ENCODE measurements at regions not wholly inside any gene's neighbourhood (a gene's known extent, or its start where the extent isn't known, plus 50 kb on each side); places are given as distances from the start of the nearest gene placed in this dataset.
"Not testable (repeated sequence)": the region's sequence is repeated elsewhere in the genome, so short reads cannot be mapped to it uniquely, and the experiment has no call there.

DNA sequence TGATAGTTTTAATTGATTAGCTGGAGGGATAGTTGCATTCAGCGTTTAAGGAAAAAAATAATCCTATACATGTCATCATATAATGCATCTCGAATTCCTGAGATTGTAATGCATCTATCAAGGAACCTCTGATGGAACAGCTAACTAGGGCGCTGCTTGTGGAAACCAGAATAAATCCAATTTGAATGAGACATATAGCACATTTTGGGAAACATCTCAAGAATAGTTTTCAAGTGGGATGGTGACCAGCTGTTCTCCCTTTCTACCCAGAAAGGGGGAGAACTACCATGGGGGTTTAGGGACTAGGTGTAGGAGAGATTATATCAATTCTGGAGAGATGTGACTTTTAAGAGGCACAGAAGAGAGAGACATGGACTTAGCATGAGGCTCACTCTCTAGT is 319.3 kb upstream of the BRINP1 start:
- Histone ChIP-seq H3K27me3 (ENCODE audit: control insufficient read depth, insufficient read depth, low read length) (no peaks in the 10 kb centered on the region), H3K36me3 (ENCODE audit: control insufficient read depth, insufficient read depth, low read length) (no peaks in the 10 kb centered on the region), H3K4me3 (ENCODE audit: low read depth, low read length) (no peak overlapping the region), H3K27ac (ENCODE audit: low read depth, low read length) (no peak overlapping the region), H3K4me1 (ENCODE audit: control insufficient read depth, insufficient read depth, low read length) (no peaks in the 10 kb centered on the region), H3K9me3 (ENCODE audit: control insufficient read depth, insufficient read depth, low read length) (no peaks in the 10 kb centered on the region)
- DNase-seq (ENCODE audit: low read depth in 4 of 6, low spot score in 6 of 6) = no peak
- 100% methylated on average over 1 of the region's 3 CpGs for WGBS (ENCODE audit: insufficient coverage)

DNA sequence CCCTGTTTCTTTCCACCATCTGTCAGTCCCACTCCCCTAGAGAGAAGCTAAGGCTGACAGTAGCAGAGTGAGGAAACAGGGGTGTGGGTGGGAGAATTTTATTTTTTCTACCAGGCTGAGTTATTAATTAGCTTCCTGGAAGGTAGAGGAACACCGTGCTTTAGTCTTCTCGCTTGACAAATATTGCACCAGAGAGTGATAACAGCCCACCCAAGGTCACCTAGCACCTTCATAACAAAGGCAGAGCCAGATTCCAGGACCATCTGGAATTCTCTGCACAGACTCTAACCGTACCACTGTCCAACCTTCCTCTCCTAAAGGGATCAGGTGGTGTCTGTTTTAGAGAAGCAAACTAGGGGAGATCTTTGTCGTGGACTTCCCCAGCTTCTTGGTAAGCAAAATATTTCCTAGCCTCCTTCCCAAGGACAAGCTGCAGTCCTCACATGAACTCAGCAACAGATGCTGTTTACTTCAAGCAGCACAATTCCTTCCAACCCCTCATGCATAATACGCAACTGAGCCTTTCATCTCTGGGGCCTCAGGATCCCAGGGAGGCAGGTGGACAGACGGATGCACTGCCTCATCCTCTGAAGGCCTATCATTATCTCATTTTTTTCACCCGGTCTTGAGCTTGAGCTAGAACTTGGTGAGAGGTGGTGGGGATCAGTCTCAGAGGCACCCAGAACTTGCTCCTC is 308.7 kb upstream of the BRINP1 start:
- H3K9me3 ChIP-seq (ENCODE audit: control insufficient read depth, insufficient read depth, low read length) = no peaks in the 10 kb centered on the region
- 84% methylated on average over 4 of the region's 7 CpGs for WGBS (ENCODE audit: insufficient coverage)
- H3K36me3 ChIP-seq (ENCODE audit: control insufficient read depth, insufficient read depth, low read length) = no peaks in the 10 kb centered on the region
- H3K27me3 ChIP-seq (ENCODE audit: control insufficient read depth, insufficient read depth, low read length) = no peaks in the 10 kb centered on the region
- no peak overlapping the region for H3K27ac ChIP-seq (ENCODE audit: low read depth, low read length)
- H3K4me1 ChIP-seq (ENCODE audit: control insufficient read depth, insufficient read depth, low read length) = no peaks in the 10 kb centered on the region
- no peak overlapping the region for H3K4me3 ChIP-seq (ENCODE audit: low read depth, low read length)
- DNase-seq (ENCODE audit: low read depth in 4 of 6, low spot score in 6 of 6) = no peak

DNA sequence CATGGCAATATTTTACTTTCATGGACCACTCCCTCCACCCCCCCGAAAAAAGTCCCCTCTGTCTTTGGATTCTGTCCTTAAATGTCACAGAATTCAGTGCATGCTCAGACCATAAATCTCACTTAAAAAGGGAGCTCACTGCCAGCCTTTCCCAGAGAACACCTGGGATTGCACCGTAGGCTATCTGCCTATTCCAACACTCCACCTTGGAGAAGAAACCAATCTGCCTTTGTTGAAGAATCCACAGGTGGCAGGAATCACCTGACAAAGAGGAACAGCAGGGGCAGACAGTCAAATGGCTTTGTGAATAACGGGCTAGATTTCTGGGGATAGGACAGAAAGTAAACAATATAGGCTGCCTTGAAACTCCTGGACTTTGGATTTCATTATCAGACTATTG is 306.7 kb upstream of the BRINP1 start:
- H3K27me3 ChIP-seq (ENCODE audit: control insufficient read depth, insufficient read depth, low read length) = no peaks in the 10 kb centered on the region
- 55% methylated on average over 2 of the region's 3 CpGs for WGBS (ENCODE audit: insufficient coverage)
- no peaks in the 10 kb centered on the region for H3K9me3 ChIP-seq (ENCODE audit: control insufficient read depth, insufficient read depth, low read length)
- no peaks in the 10 kb centered on the region for H3K36me3 ChIP-seq (ENCODE audit: control insufficient read depth, insufficient read depth, low read length)
- H3K4me1 ChIP-seq (ENCODE audit: control insufficient read depth, insufficient read depth, low read length) = no peaks in the 10 kb centered on the region
- no peak overlapping the region for H3K4me3 ChIP-seq (ENCODE audit: low read depth, low read length)
- DNase-seq (ENCODE audit: low read depth in 4 of 6, low spot score in 6 of 6) = no peak
- H3K27ac ChIP-seq (ENCODE audit: low read depth, low read length) = no peak overlapping the region

- not testable (repeated sequence) for H3K27me3 ChIP-seq (ENCODE audit: control insufficient read depth, insufficient read depth, low read length); DNase-seq (ENCODE audit: low read depth in 4 of 6, low spot score in 6 of 6); H3K36me3 ChIP-seq (ENCODE audit: control insufficient read depth, insufficient read depth, low read length); H3K9me3 ChIP-seq (ENCODE audit: control insufficient read depth, insufficient read depth, low read length); H3K4me1 ChIP-seq (ENCODE audit: control insufficient read depth, insufficient read depth, low read length); H3K27ac ChIP-seq (ENCODE audit: low read depth, low read length); H3K4me3 ChIP-seq (ENCODE audit: low read depth, low read length)
- 71% methylated on average over 1 of the region's 4 CpGs for WGBS (ENCODE audit: insufficient coverage)
Measured at GRCh38 chr9:119672763-119673162, 303.5 kb upstream of the BRINP1 start.

- H3K27ac ChIP-seq (ENCODE audit: low read depth, low read length) = no peak overlapping the region
- 92% methylated on average over 1 of the region's 2 CpGs for WGBS (ENCODE audit: insufficient coverage)
Measured at GRCh38 chr9:119667916-119668315, 298.7 kb upstream of the BRINP1 start.

GRCh38 chr9:119667163-119667562 is 297.9 kb upstream of the BRINP1 start:
- H3K4me1 ChIP-seq (ENCODE audit: control insufficient read depth, insufficient read depth, low read length) = no peaks in the 10 kb centered on the region
- H3K36me3 ChIP-seq (ENCODE audit: control insufficient read depth, insufficient read depth, low read length) = no peaks in the 10 kb centered on the region
- no peak overlapping the region for H3K4me3 ChIP-seq (ENCODE audit: low read depth, low read length)
- no peak overlapping the region for H3K27ac ChIP-seq (ENCODE audit: low read depth, low read length)
- no peak for DNase-seq (ENCODE audit: low read depth in 4 of 6, low spot score in 6 of 6)
- H3K9me3 ChIP-seq (ENCODE audit: control insufficient read depth, insufficient read depth, low read length) = no peaks in the 10 kb centered on the region
- no CpG with 5 or more reads among the region's 2 CpGs for WGBS (ENCODE audit: insufficient coverage)
- no peaks in the 10 kb centered on the region for H3K27me3 ChIP-seq (ENCODE audit: control insufficient read depth, insufficient read depth, low read length)

More at GRCh38 chr9:119667916-119668315, 298.7 kb upstream of the BRINP1 start:
- Histone ChIP-seq H3K27me3 (ENCODE audit: control insufficient read depth, insufficient read depth, low read length) (no peaks in the 10 kb centered on the region), H3K36me3 (ENCODE audit: control insufficient read depth, insufficient read depth, low read length) (no peaks in the 10 kb centered on the region), H3K9me3 (ENCODE audit: control insufficient read depth, insufficient read depth, low read length) (no peaks in the 10 kb centered on the region), H3K4me3 (ENCODE audit: low read depth, low read length) (no peak overlapping the region), H3K4me1 (ENCODE audit: control insufficient read depth, insufficient read depth, low read length) (no peaks in the 10 kb centered on the region)
- DNase-seq (ENCODE audit: low read depth in 4 of 6, low spot score in 6 of 6) = no peak

DNA sequence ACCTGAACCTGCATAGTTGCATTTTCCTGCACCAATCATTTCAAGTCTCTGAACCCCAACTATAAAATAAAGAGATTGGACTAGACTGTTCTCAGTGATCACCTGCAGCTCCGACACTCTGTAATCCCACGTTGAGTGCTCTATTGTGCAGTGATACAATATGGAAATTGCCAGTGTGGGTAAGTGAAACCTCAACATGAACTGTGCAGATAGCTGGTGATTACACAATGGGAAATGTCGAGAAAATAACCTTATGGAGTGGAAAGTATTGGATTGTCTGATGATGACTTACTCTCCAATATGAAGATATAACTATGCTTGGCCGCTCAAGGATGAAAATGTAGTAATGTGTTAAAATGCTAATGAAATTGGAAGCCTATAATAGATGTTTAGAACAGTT is 293.1 kb upstream of the BRINP1 start:
- Histone ChIP-seq H3K36me3 (ENCODE audit: control insufficient read depth, insufficient read depth, low read length) (no peaks in the 10 kb centered on the region), H3K27me3 (ENCODE audit: control insufficient read depth, insufficient read depth, low read length) (no peaks in the 10 kb centered on the region), H3K9me3 (ENCODE audit: control insufficient read depth, insufficient read depth, low read length) (no peaks in the 10 kb centered on the region), H3K4me3 (ENCODE audit: low read depth, low read length) (no peak overlapping the region), H3K4me1 (ENCODE audit: control insufficient read depth, insufficient read depth, low read length) (no peaks in the 10 kb centered on the region), H3K27ac (ENCODE audit: low read depth, low read length) (no peak overlapping the region)
- WGBS (ENCODE audit: insufficient coverage) = 100% methylated on average over 1 of the region's 4 CpGs
- no peak for DNase-seq (ENCODE audit: low read depth in 4 of 6, low spot score in 6 of 6)

- H3K27me3 ChIP-seq (ENCODE audit: control insufficient read depth, insufficient read depth, low read length) = no peaks in the 10 kb centered on the region
- peak in 2 of 6 donors; percentile 31 to 90 for DNase-seq (ENCODE audit: low read depth in 4 of 6, low spot score in 6 of 6)
- WGBS (ENCODE audit: insufficient coverage) = no CpG with 5 or more reads among the region's 5 CpGs
- H3K27ac ChIP-seq (ENCODE audit: low read depth, low read length) = no peak overlapping the region
- H3K9me3 ChIP-seq (ENCODE audit: control insufficient read depth, insufficient read depth, low read length) = no peaks in the 10 kb centered on the region
- H3K4me1 ChIP-seq (ENCODE audit: control insufficient read depth, insufficient read depth, low read length) = no peaks in the 10 kb centered on the region
- H3K4me3 ChIP-seq (ENCODE audit: low read depth, low read length) = no peak overlapping the region
- no peaks in the 10 kb centered on the region for H3K36me3 ChIP-seq (ENCODE audit: control insufficient read depth, insufficient read depth, low read length)
Measured at GRCh38 chr9:119652931-119653330, 283.7 kb upstream of the BRINP1 start.

DNA sequence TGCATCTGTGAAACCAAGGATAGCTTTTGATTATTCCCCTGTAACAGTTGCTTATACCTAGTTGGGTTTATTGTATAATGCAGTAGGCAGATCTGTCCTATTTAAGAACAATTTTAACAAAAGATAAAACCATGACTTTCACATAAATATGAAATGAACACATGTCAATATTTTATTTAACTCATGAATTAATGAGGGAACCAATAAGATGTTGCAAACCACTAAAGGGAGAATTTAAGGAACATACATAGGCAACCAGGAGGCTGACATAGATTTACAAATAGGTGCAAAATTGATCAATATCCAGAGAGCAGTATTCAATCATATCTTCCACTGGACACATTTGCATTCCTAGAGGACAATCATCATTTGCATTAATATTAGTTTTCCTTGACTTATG is 280.0 kb upstream of the BRINP1 start:
- Histone ChIP-seq H3K4me1 (ENCODE audit: control insufficient read depth, insufficient read depth, low read length) (no peaks in the 10 kb centered on the region), H3K9me3 (ENCODE audit: control insufficient read depth, insufficient read depth, low read length) (no peaks in the 10 kb centered on the region), H3K27me3 (ENCODE audit: control insufficient read depth, insufficient read depth, low read length) (no peaks in the 10 kb centered on the region), H3K36me3 (ENCODE audit: control insufficient read depth, insufficient read depth, low read length) (no peaks in the 10 kb centered on the region), H3K4me3 (ENCODE audit: low read depth, low read length) (no peak overlapping the region), H3K27ac (ENCODE audit: low read depth, low read length) (no peak overlapping the region)
- no peak for DNase-seq (ENCODE audit: low read depth in 4 of 6, low spot score in 6 of 6)

DNA sequence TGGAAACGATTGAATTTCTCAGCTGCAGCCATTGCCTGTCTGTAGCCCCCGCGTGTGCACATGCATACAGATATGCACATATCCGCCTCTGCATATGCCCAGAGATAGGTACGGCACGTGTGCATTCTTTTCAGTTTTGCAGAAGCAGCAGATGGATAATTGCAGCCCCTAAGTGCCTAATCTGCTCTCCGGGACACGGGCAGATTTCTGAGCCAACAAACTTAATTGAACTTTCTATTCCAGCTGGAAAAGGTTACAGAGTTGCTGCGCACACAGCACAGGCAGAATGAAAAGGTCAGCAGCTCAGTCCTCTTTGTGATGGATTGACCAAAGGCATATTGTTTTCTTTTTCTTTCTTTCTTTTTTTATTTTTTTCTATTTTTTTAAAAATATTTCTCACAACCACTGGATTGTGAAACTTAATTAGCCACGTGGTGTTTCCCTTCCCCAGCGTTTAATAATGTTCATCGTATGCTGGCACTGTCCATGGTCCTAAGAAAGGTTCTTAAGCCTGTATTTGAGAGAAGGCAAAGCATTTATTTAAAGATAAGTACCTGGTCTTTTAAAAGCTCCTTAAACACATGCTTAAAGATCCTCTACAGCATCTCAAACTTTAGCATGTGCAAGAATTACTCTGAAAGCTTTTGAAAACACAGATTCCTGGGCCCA is 270.2 kb upstream of the BRINP1 start:
- peak in 2 of 6 donors; percentile 25 to 90 for DNase-seq (ENCODE audit: low read depth in 4 of 6, low spot score in 6 of 6)
- Histone ChIP-seq H3K27me3 (ENCODE audit: control insufficient read depth, insufficient read depth, low read length) (no peaks in the 10 kb centered on the region), H3K4me1 (ENCODE audit: control insufficient read depth, insufficient read depth, low read length) (no peaks in the 10 kb centered on the region), H3K27ac (ENCODE audit: low read depth, low read length) (no peak overlapping the region), H3K36me3 (ENCODE audit: control insufficient read depth, insufficient read depth, low read length) (no peaks in the 10 kb centered on the region), H3K4me3 (ENCODE audit: low read depth, low read length) (no peak overlapping the region), H3K9me3 (ENCODE audit: control insufficient read depth, insufficient read depth, low read length) (no peaks in the 10 kb centered on the region)
- 38% methylated on average over 8 of the region's 12 CpGs for WGBS (ENCODE audit: insufficient coverage)

Data from spinal cord (tissue), 9 donors.